Sigmoid colon (tissue), 6 donors: ENCODE measurements at regions not wholly inside any gene's neighbourhood (a gene's known extent, or its start where the extent isn't known, plus 50 kb on each side); places are given as distances from the start of the nearest gene placed in this dataset.

Experiments
- DNase-seq: peaks from one replicate; pipeline ENCODE4 v3.0.0-alpha.2; 2019
- H3K27ac ChIP-seq, 4 donors: fragments of 200-600 bp; sonication (generic); one replicate each; pipeline ENCODE4 v1.5.1; 2016 to 2019; ENCODE audit warnings: mild to moderate bottlenecking in 1 of 4
- H3K27me3 ChIP-seq, 3 donors: fragments of 200-600 bp; sonication (generic); one replicate each; pipeline ENCODE4 v1.5.1; 2019; ENCODE audit warnings: mild to moderate bottlenecking in 1 of 3
- H3K36me3 ChIP-seq, 4 donors: fragments of 200-600 bp; sonication (generic); one replicate each; pipeline ENCODE4 v1.5.1; 2016 to 2019
- H3K4me1 ChIP-seq, 4 donors: fragments of 200-600 bp; sonication (generic); one replicate each; pipeline ENCODE4 v1.5.1; 2017 to 2019
- H3K4me3 ChIP-seq, 4 donors: fragments of 200-600 bp; sonication (generic); one replicate each; pipeline ENCODE4 v1.5.1; 2017 to 2019; ENCODE audit warnings: mild to moderate bottlenecking in 2 of 4, moderate library complexity in 1 of 4
- H3K9me3 ChIP-seq, 4 donors: fragments of 200-600 bp in 3 of 4; sonication (generic) in 3 of 4; one replicate each; pipeline versions ENCODE4 v1.5.1 to v1.6.1; 2013 to 2019
- EP300 ChIP-seq, 4 donors: sonication (generic); formaldehyde crosslinking; IDR thresholded peaks; one replicate each; pipeline ENCODE4 v1.6.1; 2017; ENCODE audit warnings: antibody characterized with exemption in 4 of 4
- POLR2A ChIP-seq, 2 donors: fragments of 450-650 bp; IDR thresholded peaks; one replicate each; pipeline ENCODE4 v1.6.1; 2016; ENCODE audit warnings: antibody characterized with exemption in 2 of 2, mild to moderate bottlenecking in 2 of 2, moderate library complexity in 2 of 2
- POLR2AphosphoS5 ChIP-seq, 4 donors: sonication (generic); formaldehyde crosslinking; IDR thresholded peaks; one replicate each; pipeline ENCODE4 v1.6.1; 2017; ENCODE audit warnings: antibody characterized with exemption in 4 of 4
- WGBS, 2 donors: extraction: QIAGEN DNeasy Blood & Tissue Kit; methylation state at CpG; one replicate each; pipeline ENCODE4 v1.1.7; 2013; 5-methylcytosine and 5-hydroxymethylcytosine counted together
- intact Hi-C: fragments of 100-400 bp; cut with DNase I; formaldehyde crosslinking; loops from one replicate; pipeline ENCODE4 v1.15.1; 2023
- TF ChIP-seq, protein P1 (sequence below), 4 experiments: fragments of 450-650 bp in 3 of 4; fragments of 200-600 bp in 1 of 4; IDR thresholded peaks; one replicate each; pipeline ENCODE4 v1.5.1; 2016 to 2019; ENCODE audit warnings: antibody characterized with exemption in 4 of 4, mild to moderate bottlenecking in 3 of 4, moderate library complexity in 2 of 4
- donor health status: healthy with polysubstance abuse.
- donor health status: healthy.

GRCh38 chr5:167489202-167489601 is 802.2 kb upstream of the WWC1 start:
- no peaks in the 10 kb centered on the region for H3K27me3 ChIP-seq
- no peak for DNase-seq
- intact Hi-C loops = no loop called here
- H3K4me3 ChIP-seq = no peak overlapping the region
- H3K27ac ChIP-seq = no peak overlapping the region
- no peaks in the 10 kb centered on the region for H3K36me3 ChIP-seq
- H3K9me3 ChIP-seq = no peaks in the 10 kb centered on the region
- TF ChIP-seq POLR2A (IDR thresholded peaks at IDR 0.05) (no peak), EP300 (IDR thresholded peaks at IDR 0.05) (no peak)
- TF ChIP-seq, protein P1, sequence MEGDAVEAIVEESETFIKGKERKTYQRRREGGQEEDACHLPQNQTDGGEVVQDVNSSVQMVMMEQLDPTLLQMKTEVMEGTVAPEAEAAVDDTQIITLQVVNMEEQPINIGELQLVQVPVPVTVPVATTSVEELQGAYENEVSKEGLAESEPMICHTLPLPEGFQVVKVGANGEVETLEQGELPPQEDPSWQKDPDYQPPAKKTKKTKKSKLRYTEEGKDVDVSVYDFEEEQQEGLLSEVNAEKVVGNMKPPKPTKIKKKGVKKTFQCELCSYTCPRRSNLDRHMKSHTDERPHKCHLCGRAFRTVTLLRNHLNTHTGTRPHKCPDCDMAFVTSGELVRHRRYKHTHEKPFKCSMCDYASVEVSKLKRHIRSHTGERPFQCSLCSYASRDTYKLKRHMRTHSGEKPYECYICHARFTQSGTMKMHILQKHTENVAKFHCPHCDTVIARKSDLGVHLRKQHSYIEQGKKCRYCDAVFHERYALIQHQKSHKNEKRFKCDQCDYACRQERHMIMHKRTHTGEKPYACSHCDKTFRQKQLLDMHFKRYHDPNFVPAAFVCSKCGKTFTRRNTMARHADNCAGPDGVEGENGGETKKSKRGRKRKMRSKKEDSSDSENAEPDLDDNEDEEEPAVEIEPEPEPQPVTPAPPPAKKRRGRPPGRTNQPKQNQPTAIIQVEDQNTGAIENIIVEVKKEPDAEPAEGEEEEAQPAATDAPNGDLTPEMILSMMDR (IDR thresholded peaks at IDR 0.05) = no peak
- no peaks in the 10 kb centered on the region for H3K4me1 ChIP-seq

- H3K27me3 ChIP-seq = no peaks in the 10 kb centered on the region
- DNase-seq = no peak
- WGBS, 2 donors = 60 to 67% methylated on average over 5 of the region's 5 CpGs
- no peak overlapping the region for H3K27ac ChIP-seq
- no peak overlapping the region for H3K4me3 ChIP-seq
- TF ChIP-seq, protein P1 (IDR thresholded peaks at IDR 0.05) = no peak
- TF ChIP-seq POLR2A (IDR thresholded peaks at IDR 0.05) = no peak
- TF ChIP-seq POLR2AphosphoS5 (IDR thresholded peaks at IDR 0.05) = no peak
- TF ChIP-seq EP300 (IDR thresholded peaks at IDR 0.05) = no peak
- H3K4me1 ChIP-seq = no peaks in the 10 kb centered on the region
- no peaks in the 10 kb centered on the region for H3K36me3 ChIP-seq
- intact Hi-C loops = no loop called here
- no peaks in the 10 kb centered on the region for H3K9me3 ChIP-seq
Observed at GRCh38 chr5:167503926-167504720, 787.3 kb upstream of the WWC1 start.

GRCh38 chr5:167507463-167508233 is 783.8 kb upstream of the WWC1 start:
- 56 to 71% methylated on average over 4 of the region's 4 CpGs for WGBS, 2 donors
- Histone ChIP-seq H3K36me3 (no peaks in the 10 kb centered on the region), H3K4me1 (no peaks in the 10 kb centered on the region), H3K9me3 (no peaks in the 10 kb centered on the region), H3K4me3 (no peak overlapping the region), H3K27me3 (no peaks in the 10 kb centered on the region), H3K27ac (no peak overlapping the region)
- DNase-seq = no peak
- TF ChIP-seq EP300 (IDR thresholded peaks at IDR 0.05) (no peak), POLR2A (IDR thresholded peaks at IDR 0.05) (no peak)
- TF ChIP-seq, protein P1 (IDR thresholded peaks at IDR 0.05) = no peak
- intact Hi-C loops = no loop called here

GRCh38 chr5:167509076-167509475 is 782.4 kb upstream of the WWC1 start:
- no peak overlapping the region for H3K27ac ChIP-seq
- H3K27me3 ChIP-seq = no peaks in the 10 kb centered on the region
- H3K4me1 ChIP-seq = no peaks in the 10 kb centered on the region
- intact Hi-C loops = no loop called here
- WGBS, 2 donors = 91 to 94% methylated on average over 3 of the region's 3 CpGs
- no peak for DNase-seq
- H3K9me3 ChIP-seq = no peaks in the 10 kb centered on the region
- TF ChIP-seq POLR2A (IDR thresholded peaks at IDR 0.05) = no peak
- TF ChIP-seq, protein P1 (IDR thresholded peaks at IDR 0.05) = no peak
- no peak for TF ChIP-seq POLR2AphosphoS5 (IDR thresholded peaks at IDR 0.05)
- no peak for TF ChIP-seq EP300 (IDR thresholded peaks at IDR 0.05)
- no peak overlapping the region for H3K4me3 ChIP-seq
- no peaks in the 10 kb centered on the region for H3K36me3 ChIP-seq
